GM12892 (cell line): ENCODE measurements at regions not wholly inside any gene's neighbourhood (a gene's known extent, or its start where the extent isn't known, plus 50 kb on each side); places are given as distances from the start of the nearest gene placed in this dataset.

Experiments used
- POLR2A ChIP-seq: IDR thresholded peaks from 2 replicates; pipeline ENCODE4 v1.6.1; 2011; ENCODE audit warnings: low read depth, low read length, control low read depth
- TAF1 ChIP-seq: IDR thresholded peaks from 2 replicates; pipeline ENCODE4 v1.6.1; 2011; ENCODE audit warnings: low read depth, mild to moderate bottlenecking, control low read depth, low read length, borderline replicate concordance

DNA sequence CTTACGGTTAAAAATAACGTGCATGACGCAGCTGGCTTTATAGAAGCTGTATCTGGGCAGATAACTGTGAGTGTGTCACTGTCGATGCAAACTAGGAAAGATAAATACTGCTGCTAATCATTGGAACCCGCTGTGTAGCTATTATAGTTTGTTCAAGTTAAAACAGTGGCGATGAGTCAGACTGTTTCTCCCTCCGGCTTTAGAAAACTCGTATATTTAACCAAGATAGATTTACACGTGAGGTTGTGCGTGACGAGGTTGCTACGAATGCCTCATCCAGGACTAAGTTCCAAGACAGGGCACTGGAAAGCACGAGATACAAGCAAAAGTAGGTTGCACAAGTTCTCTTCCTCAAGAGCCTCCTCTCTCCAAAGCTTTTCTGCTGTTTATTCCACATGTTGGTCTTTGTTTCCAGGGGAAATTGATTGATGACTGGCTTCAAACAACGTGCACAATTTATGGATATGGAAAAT, 270.7 kb downstream of the FBXW7 start:
- TF ChIP-seq TAF1 (no peak), POLR2A (no peak)
